NCI-H524 (cell line): ENCODE measurements at regions not wholly inside any gene's neighbourhood (a gene's known extent, or its start where the extent isn't known, plus 50 kb on each side); places are given as distances from the start of the nearest gene placed in this dataset.
A peak's percentile ranks its signal among the peaks of the same experiment; 100 is the strongest.
"Not testable (repeated sequence)": the region's sequence is repeated elsewhere in the genome, so short reads cannot be mapped to it uniquely, and the experiment has no call there.

Experiments used
- DNase-seq, 2 experiments: peaks; one replicate each; lab custom pipeline; 2025; lab: John Stamatoyannopoulos, UW

DNA sequence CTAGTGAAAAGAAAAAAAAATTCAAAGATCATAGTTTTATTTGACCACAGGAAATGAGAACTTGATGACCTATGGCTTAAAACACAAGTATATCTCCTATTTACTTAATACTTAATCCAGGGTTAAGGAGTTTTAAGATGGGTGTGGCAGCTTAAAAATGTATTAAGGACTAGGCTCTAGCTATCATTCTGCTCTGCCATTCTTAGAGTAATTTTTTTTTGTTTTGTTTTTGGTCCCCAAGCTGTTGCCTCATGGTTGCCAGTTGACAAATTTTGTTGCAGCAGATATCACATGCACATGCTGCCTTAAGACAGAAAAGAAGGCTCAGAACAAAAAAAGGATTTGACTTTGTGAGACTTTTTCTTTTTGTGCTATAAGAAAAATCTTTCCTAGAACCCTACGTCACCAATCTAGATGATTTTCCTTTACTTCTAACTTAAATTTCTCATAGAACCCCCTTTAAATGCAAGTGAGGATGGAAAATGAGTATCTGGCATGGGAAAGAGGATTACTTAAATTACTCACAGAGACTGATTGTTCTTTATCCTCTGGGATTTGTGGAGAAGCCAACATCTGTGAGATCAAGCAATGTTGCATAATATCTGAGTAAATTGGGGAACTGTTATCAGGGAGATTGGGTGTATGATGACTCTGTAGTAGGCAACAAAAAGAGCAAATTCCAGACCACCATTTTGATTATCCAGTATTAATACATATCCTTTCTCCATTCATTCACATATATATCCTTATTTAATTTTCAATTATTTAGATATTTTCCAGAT is 364.7 kb upstream of the CD180 start:
- peak in 1 of 2 experiments; percentile 39 for DNase-seq

DNA sequence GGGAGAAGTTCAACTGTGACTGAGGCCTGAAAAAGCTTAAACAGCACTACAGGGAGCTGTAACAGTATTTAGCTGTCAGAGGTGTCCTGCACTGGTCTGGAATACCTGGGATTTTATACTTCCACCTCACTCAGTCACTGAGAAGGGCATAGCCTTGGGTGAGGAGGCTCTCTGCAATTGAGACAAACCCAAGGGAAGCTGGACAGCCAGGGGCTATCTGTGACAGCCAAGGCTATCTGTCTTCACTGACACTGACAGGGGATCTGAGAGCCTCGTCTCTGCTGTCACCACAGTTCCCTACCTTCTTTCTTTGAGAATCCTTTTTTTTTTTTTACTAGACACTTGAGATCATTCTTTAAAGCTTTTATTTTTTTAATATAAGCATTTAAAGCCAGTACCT is 356.2 kb upstream of the CD180 start:
- DNase-seq, result no peak

DNA sequence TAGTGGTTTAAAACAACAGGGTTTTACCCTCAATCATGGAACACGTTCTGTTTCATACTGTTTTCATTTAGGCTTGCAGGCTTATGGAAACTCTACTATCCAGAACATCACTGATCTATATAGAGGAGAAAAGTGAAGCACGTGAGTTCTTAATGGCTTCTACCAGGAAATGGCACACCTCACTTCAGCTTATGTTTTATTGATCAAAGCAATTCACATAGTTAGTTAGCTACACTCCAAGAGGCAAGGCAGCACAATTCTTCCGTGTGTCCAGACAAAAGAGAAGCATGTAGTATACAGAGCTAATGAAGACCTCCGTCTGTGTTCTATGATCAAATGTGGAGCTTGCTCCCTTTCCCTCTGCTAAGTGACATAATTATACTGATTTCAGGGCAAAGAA is 353.3 kb upstream of the CD180 start:
- DNase-seq, result no peak

DNA sequence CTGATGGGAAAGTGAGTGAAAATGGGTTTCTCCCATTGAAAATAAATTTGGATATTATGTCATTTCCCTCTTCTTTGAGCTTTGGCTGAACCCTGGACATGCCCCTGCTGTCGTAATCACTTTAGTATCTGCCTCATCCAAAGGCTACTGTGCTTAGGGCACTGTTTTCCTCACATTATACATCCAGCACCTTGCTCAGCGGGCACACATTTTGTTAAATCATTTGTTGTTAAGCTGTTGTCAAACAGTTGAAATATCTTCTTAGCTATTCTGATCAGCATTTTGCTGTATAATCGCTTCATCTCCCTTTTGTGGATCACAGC is 352.7 kb upstream of the CD180 start:
- no peak for DNase-seq

DNA sequence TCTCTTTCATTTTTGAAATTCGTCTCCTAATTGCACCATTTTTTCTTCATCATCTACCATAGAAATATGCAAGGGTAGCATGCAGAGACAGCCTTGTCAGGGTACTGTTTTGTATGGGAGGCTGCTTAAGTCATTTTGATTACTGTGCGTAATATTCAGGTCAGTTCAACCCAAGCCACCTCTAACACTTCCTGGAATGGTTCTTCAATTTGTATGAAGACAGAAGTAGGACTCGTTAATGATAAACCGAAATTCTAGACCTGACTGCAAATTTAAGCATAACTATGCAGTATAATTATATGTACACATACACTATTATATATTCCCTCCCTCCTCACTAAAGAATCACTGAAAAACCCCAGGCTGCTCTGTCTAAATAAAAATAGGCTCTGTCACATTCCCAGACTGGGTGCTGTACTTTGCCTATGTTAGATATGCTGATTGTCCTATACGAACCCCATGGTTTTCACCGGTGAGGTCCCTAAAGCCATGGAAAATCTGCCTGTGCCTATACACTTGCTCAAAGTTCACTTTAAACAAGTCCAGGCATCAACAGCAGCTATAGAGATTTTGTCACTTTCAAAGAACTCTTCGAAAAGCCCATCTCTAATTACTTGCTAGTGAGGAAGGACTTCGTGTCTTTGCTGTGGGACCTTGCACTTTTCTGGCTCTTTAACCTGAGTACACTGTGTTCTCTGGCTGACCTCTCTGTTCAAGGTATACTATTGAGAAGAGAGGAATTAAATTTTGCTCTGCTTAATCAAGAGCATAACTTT is 352.1 kb upstream of the CD180 start:
- no peak for DNase-seq

DNA sequence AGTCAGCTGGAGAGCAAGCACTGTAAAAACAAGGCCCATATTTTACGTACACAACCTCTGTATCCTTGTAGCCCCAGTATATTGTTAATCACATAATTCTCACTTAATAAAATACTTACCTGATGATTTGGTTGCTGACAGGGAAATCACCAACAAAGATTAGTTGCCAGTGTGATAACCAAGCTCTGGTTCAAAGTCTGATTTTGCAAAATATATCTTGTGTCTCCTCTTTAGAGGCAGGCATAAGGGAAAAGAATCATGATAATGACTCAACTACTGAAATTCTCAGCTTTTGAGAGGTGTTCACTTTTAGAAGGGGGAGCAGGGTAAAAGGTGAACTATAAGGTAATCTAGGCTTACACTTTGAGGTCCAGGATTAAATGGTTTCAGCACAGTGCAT is 351.1 kb upstream of the CD180 start:
- DNase-seq, result no peak

DNA sequence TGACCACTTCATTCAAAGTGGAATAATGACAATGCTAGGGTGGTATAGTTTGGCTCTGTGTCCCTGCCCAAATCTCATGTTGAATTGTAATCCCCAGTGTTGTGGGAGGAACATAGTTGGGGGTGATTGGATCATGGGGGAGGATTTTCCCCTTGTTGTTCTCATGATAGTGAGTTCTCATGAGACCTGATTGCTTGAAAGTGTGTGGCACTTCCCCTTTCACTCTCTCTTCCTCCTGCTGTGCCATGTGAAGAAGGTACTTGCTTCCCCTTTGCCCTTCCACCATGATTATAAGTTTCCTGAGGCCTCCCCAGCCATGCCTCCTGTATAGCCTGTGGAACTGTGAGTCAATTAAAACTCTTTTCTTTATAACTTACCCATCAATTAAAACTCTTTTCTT is 348.3 kb upstream of the CD180 start:
- not testable (repeated sequence) for DNase-seq

DNA sequence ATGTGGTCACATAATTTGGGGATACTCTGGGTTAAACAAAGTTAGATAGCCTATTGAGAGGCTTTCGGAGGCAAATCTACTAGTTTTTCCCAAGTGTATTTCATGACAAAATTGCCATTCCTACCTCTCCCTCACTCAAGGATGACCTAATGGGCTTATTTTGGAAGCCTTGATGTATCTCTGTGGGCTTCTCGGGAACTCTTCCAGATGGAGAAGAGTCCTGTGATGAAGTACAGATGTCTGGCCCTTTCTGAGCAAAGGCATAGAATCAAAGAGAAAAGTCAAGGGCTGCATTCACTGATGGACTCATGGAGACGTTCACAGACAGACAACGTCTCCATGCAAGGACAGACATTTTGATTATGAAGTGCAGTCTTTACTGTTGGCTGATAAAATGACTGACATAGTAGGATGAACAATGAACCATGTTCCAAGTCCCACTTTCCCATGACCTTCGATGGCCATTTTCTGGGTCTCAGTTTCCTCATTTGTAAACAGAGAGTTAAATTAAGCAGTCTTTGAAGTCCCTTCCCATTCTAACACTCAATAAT is 347.2 kb upstream of the CD180 start:
- no peak for DNase-seq

DNA sequence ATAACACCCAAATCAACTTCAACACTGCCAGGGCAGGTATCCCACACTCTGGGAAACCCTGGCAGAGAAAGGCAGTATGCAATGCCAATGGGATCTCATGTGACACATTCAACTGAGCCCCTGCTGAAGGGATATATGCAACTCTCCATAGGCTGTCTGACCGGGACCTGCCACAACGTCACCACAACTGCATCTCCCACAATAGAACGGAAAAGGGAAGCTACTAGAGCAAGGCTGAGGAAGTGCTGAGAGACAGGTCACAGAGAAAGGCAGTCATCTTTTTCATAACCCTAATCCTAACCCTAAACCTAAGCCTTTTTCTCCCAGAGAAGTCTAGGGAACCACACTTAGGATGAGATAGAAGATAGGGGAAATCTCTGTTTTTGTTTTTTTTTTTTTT is 345.9 kb upstream of the CD180 start:
- DNase-seq, result no peak

DNA sequence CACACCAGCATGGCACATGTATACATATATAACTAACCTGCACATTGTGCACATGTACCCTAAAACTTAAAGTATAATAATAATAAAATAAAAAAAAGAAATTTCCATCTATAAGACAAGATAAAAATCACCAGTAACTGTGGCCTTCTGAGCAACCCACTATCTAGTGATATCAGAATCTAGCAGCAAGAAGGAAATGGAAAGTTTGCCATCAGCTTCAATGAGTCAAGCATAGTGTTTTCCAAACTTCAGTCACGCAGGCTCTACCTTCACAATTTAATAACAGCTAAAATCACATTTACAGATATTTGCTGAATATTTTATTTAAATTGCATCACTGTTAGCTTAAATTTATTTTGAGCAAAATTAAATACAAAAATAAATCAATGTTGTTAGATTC is 345.3 kb upstream of the CD180 start:
- DNase-seq, result no peak

DNA sequence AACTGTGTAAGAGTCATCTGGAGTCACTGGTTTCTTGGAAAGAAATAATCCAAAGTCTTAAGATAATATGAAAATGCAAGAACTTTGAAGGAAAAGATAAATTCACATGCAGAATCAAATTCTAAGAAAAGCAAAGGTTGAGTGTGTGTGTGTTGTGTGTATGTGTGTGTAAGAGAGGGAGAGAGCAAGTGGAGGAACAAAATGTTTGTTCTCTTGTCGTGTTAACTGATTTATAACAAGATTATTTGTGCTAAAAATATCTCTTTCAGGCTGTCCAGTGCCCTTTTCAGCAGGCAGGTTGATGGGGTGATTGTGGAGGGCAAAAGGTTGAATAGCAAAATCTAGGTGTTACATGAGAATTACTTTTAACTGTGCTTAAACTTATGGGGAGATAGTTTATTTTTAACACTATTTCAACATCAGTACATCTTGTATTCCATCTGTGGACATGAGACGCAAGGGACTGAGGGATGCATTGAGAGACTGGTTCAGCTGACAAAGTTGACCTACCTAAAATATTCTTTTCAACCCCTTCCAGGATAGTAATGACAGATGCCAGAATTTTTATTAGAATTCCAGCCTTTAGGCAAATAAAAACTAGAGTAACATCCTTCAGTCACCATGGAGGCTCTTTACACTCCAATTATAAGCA is 342.4 kb upstream of the CD180 start:
- no peak for DNase-seq

DNA sequence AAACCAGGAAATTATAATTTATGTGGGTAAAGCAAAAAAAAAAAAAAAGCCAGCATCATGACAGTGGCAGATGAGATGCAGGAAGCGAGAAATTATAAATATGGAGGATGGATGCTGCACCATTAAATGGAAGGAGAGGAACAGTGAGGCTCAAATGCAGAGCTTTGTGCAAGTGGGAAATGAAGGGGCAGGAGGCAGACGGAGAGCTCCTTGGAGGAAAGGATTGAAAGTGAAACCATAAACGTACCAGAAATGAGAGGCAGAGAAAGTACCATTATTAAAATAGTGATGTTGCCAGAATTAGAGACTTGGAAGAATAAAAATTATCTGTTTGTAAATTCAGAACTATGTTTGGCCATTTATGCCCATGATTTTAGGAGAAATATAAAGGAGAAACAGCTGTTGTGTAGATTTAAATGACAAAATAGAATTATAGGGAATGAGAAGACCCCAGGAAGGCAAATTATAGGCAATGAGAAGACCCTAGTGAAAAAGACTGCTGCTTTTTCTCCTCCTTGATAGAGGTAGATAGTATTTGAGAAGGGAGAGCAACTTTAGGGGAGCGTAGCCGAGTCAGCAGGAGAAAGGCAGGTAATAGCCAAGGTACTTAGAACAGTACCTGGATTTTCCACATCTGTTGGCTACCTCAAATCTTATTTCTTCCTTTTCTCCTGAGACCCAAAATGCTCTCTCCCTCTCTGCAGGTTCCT is 341.0 kb upstream of the CD180 start:
- DNase-seq, result no peak

DNA sequence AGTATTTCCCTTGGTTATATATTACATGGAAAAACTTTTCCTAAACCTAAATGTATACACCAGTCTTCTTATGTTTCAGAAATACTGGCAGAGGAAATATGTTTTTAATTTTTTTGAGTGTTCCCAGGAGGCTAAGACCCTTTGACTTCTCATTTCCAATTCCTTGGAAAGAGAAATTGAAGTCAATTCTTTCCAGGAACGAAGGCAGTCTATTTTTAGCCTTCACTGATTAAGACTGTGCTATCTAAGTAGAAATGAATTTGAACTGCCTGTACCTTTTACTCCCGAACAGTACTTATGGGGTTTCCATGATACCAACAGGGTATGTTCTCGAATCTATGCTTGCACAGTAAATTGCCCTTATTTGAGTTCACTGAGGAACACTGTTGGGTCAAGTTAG is 340.3 kb upstream of the CD180 start:
- DNase-seq, result no peak

DNA sequence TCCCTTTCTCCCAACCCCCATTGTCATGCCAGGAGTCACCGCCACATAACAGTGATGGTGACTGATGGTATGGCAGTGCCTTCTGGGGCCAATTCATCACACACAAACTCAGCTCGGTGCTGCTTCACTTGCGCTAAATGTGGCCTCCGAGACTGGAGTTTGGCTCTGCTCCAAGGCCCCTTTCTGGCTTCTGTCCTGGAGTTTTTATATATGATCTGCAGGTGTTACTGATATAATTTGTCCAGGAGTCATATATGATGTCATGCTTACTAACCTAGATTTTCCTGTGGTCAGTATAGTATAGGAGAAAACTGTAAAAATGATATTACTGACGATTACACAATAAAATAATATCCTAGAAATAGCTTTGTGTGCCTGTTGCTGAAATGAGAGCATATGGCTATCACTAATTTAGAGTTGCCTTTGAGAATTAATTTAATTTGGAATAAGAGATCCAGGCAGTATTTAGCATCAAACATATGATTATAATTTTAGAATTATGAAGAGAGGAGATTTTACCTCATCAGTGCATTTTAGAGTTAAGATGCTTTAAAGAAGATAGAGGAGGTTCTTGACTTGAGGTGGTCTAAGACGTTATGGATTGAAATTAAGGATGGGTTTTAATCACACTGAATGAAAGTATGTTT is 334.1 kb upstream of the CD180 start:
- DNase-seq, result no peak

DNA sequence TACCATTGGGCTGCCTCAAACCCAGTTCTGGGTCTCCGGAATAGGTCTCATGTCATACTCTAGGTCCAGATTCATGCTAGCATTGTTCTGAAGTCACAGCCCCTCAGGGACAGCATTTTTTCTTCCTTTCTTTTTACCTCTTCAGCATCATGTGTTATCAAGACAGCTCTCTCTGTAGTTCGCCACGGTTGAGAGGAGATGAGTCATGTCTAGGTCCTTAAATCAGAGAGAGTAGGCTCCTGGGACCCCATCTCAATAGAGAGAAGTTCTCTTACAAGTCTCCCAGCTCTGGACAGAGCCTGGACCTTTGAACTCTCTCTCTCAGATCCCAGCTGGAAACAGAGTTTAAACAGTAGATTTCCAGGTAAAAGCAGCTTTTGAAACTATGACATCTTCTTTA is 332.4 kb upstream of the CD180 start:
- no peak for DNase-seq

DNA sequence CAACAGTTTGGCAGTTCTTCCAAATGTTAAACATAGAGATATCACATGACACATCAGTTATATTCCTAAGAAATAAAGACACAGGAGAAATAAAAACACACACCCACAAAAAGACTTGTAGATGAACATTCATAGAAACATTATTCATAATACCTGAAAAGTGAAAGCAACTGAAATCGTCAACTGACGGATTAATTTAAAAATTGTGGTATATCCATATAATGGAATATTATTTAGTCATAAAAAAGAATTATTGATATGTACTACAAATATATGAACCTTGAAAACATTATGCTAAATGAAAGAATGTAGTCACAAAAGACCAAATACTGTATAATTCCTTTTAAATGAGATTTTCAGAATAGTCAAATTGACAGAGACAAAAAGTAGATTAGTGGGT is 330.2 kb upstream of the CD180 start:
- no peak for DNase-seq

DNA sequence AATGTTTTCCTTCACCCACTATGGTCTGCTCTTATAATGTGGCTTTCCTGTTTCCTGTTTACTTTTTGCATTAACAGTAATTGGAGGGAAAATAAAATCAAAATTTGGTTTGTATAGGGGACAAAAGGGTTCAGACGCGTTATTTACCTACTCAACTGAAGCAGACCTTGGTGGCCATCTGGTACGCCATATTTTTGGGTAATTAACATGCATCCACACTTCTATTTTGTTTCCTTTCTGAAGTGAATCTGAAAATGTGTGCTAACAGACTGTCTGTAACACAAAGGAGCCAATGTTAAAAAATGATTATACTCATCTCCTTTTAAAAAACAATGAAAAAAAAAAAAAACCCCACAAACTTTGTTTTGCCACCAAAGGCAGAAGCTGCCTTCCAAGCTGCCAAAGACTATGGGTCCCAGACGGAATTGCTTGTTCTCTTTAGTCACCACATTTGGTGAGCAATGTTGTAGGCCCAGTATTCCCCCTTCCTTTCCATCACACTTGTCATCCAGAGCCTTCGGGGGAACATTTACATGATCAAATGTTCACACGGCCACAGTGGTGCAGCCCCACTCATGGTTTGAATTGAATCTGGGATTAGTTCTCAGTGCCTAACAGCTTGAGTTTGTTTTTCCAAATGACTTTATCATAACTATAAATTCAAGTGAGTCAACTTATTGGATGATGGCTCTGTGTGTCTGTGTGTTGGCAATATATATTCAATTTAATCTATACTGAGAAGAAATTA is 323.7 kb upstream of the CD180 start:
- DNase-seq, result peak; percentile 29 to 60

DNA sequence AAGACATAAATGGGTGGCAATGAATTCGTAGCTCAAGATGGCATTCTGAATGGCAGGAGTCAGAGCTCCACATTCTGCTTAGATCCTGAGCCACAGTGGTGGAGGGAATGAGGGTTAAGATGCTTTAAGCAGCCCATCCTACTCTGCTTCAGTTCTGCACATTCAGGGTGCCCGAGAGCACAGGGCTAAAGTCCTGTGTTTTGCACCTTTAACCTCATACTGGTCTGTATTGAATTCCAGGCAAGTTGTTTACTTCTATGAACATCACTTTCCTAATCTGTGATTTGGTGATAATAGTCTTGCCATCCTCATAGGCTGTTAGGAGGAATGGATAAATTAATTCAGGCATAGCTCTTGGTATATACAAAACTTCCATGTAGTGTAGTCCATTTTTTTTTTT is 321.6 kb upstream of the CD180 start:
- no peak for DNase-seq

DNA sequence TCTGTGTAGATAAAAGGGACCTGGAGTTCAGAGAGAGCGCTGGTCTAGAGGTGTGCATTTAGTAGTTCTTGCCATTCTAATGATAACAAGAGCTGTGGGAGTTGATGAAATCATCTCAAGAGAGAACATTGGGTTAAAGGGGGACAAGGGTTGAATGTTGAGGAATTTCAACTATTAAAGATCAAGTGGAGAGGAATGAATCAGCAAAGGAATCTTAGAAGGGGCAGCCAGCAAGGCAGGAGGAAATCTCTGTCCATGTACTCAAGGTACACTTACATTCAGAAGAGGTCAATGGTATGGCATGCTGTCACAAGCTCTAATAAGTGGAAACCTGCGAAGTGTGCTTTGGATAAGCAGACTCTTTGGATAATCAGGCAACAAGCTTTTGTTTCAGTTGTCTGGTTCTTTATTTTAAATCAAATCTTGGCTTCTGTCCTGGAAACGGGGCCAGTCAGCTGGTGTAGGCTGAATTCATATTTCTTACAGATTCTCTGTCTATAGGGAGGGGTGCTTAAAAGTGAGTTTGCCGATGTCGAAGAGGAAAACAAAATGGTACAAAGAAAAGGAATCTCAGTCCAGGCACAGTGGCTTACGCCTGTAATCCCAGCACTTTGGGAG is 320.5 kb upstream of the CD180 start:
- no peak for DNase-seq

DNA sequence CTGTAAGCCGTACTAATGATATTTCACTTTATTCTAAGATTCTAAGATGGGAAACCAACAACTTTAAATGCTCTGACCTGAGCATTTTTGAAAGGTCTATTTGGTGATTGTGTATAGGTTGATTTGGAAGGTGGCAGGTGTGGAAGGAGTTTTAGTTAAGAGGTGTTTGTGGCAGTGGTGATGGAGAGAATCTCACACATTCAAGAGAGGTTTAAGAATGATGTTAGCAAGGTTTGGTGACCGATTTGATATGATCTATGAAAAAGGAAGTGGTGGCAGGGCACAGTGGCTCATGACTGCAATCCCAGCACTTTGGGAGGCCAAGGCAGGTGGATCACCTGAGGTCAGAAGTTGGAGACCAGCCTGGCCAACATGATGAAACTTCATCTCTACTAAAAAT is 319.2 kb upstream of the CD180 start:
- DNase-seq, result no peak
